ENCODE measurements at regions not wholly inside any gene's neighbourhood (a gene's known extent, or its start where the extent isn't known, plus 50 kb on each side); places are given as distances from the start of the nearest gene placed in this dataset.

GRCh38 chr13:71219698-71220415, 647.1 kb downstream of the DACH1 start:
- 87 to 90% methylated on average over 8 of the region's 8 CpGs for WGBS, 2 donors

GRCh38 chr13:71218960-71219359, 648.0 kb downstream of the DACH1 start:
- WGBS, 2 donors: 41 to 47% methylated on average over 3 of the region's 3 CpGs
- TF ChIP-seq POLR2A (IDR thresholded peaks at IDR 0.05): no peak
- TF ChIP-seq POLR2AphosphoS5 (IDR thresholded peaks at IDR 0.05): no peak
- TF ChIP-seq CTCF (IDR thresholded peaks at IDR 0.05): no peak
- no peak for TF ChIP-seq EP300 (IDR thresholded peaks at IDR 0.05)
- no peaks in the 10 kb centered on the region for H3K36me3 ChIP-seq
- no peaks in the 10 kb centered on the region for H3K9me3 ChIP-seq
- ATAC-seq (ENCODE audit: low FRiP score in 2 of 2): no peak
- no peak for DNase-seq
- no peak overlapping the region for H3K27ac ChIP-seq
- no peak overlapping the region for H3K4me3 ChIP-seq
- H3K27me3 ChIP-seq: no peaks in the 10 kb centered on the region
- peaks cover 0 to 5% (median 0%) of the 10 kb centered on the region in 4 donors for H3K4me1 ChIP-seq

More at GRCh38 chr13:71219698-71220415, 647.1 kb downstream of the DACH1 start:
- no peak for TF ChIP-seq EP300 (IDR thresholded peaks at IDR 0.05)
- TF ChIP-seq POLR2AphosphoS5 (IDR thresholded peaks at IDR 0.05): no peak
- no peak for TF ChIP-seq POLR2A (IDR thresholded peaks at IDR 0.05)
- no peak for TF ChIP-seq CTCF (IDR thresholded peaks at IDR 0.05)
- Histone ChIP-seq H3K4me3 (no peak overlapping the region), H3K9me3 (no peaks in the 10 kb centered on the region), H3K36me3 (no peaks in the 10 kb centered on the region), H3K27ac (no peak overlapping the region), H3K4me1 (peaks cover 0 to 5% (median 0%) of the 10 kb centered on the region in 4 donors), H3K27me3 (no peaks in the 10 kb centered on the region)
- DNase-seq: no peak
- no peak for ATAC-seq (ENCODE audit: low FRiP score in 2 of 2)

- WGBS, 2 donors: 88 to 91% methylated on average over 3 of the region's 3 CpGs
- Histone ChIP-seq H3K9me3 (no peaks in the 10 kb centered on the region), H3K4me3 (no peak overlapping the region), H3K36me3 (no peaks in the 10 kb centered on the region), H3K27me3 (no peaks in the 10 kb centered on the region), H3K27ac (no peak overlapping the region), H3K4me1 (peaks cover 0 to 5% (median 0%) of the 10 kb centered on the region in 4 donors)
- ATAC-seq (ENCODE audit: low FRiP score in 2 of 2): peak in 1 of 2 donors; percentile 23
- TF ChIP-seq POLR2AphosphoS5 (IDR thresholded peaks at IDR 0.05): no peak
- TF ChIP-seq EP300 (IDR thresholded peaks at IDR 0.05): no peak
- no peak for TF ChIP-seq CTCF (IDR thresholded peaks at IDR 0.05)
- TF ChIP-seq POLR2A (IDR thresholded peaks at IDR 0.05): no peak
- no peak for DNase-seq
Observed at GRCh38 chr13:71217827-71218226, 649.2 kb downstream of the DACH1 start.

- Histone ChIP-seq H3K4me3 (no peak overlapping the region), H3K27me3 (no peaks in the 10 kb centered on the region), H3K36me3 (no peaks in the 10 kb centered on the region), H3K4me1 (no peaks in the 10 kb centered on the region), H3K27ac (no peak overlapping the region), H3K9me3 (no peaks in the 10 kb centered on the region)
- 57 to 59% methylated on average over 4 of the region's 4 CpGs for WGBS, 2 donors
- no peak for ATAC-seq (ENCODE audit: low FRiP score in 2 of 2)
- TF ChIP-seq POLR2AphosphoS5 (IDR thresholded peaks at IDR 0.05) (no peak), EP300 (IDR thresholded peaks at IDR 0.05) (no peak), CTCF (IDR thresholded peaks at IDR 0.05) (no peak), POLR2A (IDR thresholded peaks at IDR 0.05) (no peak)
- DNase-seq: no peak
Observed at GRCh38 chr13:71214821-71215220, 652.2 kb downstream of the DACH1 start.

GRCh38 chr13:71214357-71214756, 652.6 kb downstream of the DACH1 start:
- TF ChIP-seq EP300 (IDR thresholded peaks at IDR 0.05): no peak
- no peak for TF ChIP-seq POLR2A (IDR thresholded peaks at IDR 0.05)
- no peak for TF ChIP-seq POLR2AphosphoS5 (IDR thresholded peaks at IDR 0.05)
- TF ChIP-seq CTCF (IDR thresholded peaks at IDR 0.05): no peak
- Histone ChIP-seq H3K36me3 (no peaks in the 10 kb centered on the region), H3K9me3 (no peaks in the 10 kb centered on the region), H3K4me1 (no peaks in the 10 kb centered on the region), H3K27me3 (no peaks in the 10 kb centered on the region), H3K4me3 (no peak overlapping the region), H3K27ac (no peak overlapping the region)
- 86 to 91% methylated on average over 3 of the region's 3 CpGs for WGBS, 2 donors
- ATAC-seq (ENCODE audit: low FRiP score in 2 of 2): no peak
- no peak for DNase-seq
